HG02943 (cell line): ENCODE measurements at regions not wholly inside any gene's neighbourhood (a gene's known extent, or its start where the extent isn't known, plus 50 kb on each side); places are given as distances from the start of the nearest gene placed in this dataset.
"Not testable (repeated sequence)": the region's sequence is repeated elsewhere in the genome, so short reads cannot be mapped to it uniquely, and the experiment has no call there.

Experiments
- ATAC-seq: cut with Tn5 transposase; IDR thresholded peaks from one replicate; pipeline ENCODE4 v1.9.1; 2021; ENCODE audit warnings: mild to moderate bottlenecking, low read depth, moderate library complexity; ENCODE audit not compliant: unreplicated experiment

GRCh38 chr18:35864916-35865315, 107.6 kb upstream of the RMP24 start:
- ATAC-seq = no peak

- ATAC-seq = no peak
Observed at GRCh38 chr18:35868915-35869314, 103.6 kb upstream of the RMP24 start.

GRCh38 chr18:35871337-35871736, 101.1 kb upstream of the RMP24 start:
- no peak for ATAC-seq

GRCh38 chr18:35875566-35875965, 96.9 kb upstream of the RMP24 start:
- ATAC-seq = no peak

- no peak for ATAC-seq
Observed at GRCh38 chr18:35876243-35876642, 96.2 kb upstream of the RMP24 start.

- ATAC-seq = no peak
Observed at GRCh38 chr18:35880788-35881455, 91.6 kb upstream of the RMP24 start.

GRCh38 chr18:35888329-35888728, 84.2 kb upstream of the RMP24 start:
- no peak for ATAC-seq

- ATAC-seq = no peak
Observed at GRCh38 chr18:35889677-35890076, 82.8 kb upstream of the RMP24 start.

GRCh38 chr18:35890323-35890722, 82.2 kb upstream of the RMP24 start:
- ATAC-seq = no peak

- ATAC-seq = no peak
Observed at GRCh38 chr18:35892118-35892517, 80.4 kb upstream of the RMP24 start.

- ATAC-seq = not testable (repeated sequence)
Observed at GRCh38 chr18:35897481-35897880, 75.0 kb upstream of the RMP24 start.

- ATAC-seq = no peak
Observed at GRCh38 chr18:35904389-35905037, 68.0 kb upstream of the RMP24 start.

GRCh38 chr18:35905436-35905835, 67.0 kb upstream of the RMP24 start:
- no peak for ATAC-seq

GRCh38 chr18:35906291-35906690, 66.2 kb upstream of the RMP24 start:
- not testable (repeated sequence) for ATAC-seq

GRCh38 chr18:35910327-35910726, 62.2 kb upstream of the RMP24 start:
- no peak for ATAC-seq

GRCh38 chr18:35912332-35912731, 60.1 kb upstream of the RMP24 start:
- no peak for ATAC-seq

GRCh38 chr18:35915056-35915455, 57.4 kb upstream of the RMP24 start:
- no peak for ATAC-seq

GRCh38 chr18:35917043-35917442, 55.4 kb upstream of the RMP24 start:
- ATAC-seq = no peak

GRCh38 chr18:35918564-35918963, 53.9 kb upstream of the RMP24 start:
- no peak for ATAC-seq

- ATAC-seq = no peak
Observed at GRCh38 chr18:35919179-35919578, 53.3 kb upstream of the RMP24 start.

- ATAC-seq = no peak
Observed at GRCh38 chr18:35920623-35921022, 51.9 kb upstream of the RMP24 start.
